H1 (cell line): ENCODE measurements at regions not wholly inside any gene's neighbourhood (a gene's known extent, or its start where the extent isn't known, plus 50 kb on each side); places are given as distances from the start of the nearest gene placed in this dataset.

Source experiments
- CBX8 ChIP-seq: fragments of 300-800, 300-1000 bp; sonication (generic); IDR thresholded peaks from 2 replicates; pipeline ENCODE4 v1.7.1; 2016; ENCODE audit warnings: low read depth, low read length, borderline replicate concordance
- TF ChIP-seq, protein P1 (sequence below): IDR thresholded peaks from 2 replicates; pipeline ENCODE4 v1.6.1; 2011; ENCODE audit warnings: low read length, improper control_type of control experiment

DNA sequence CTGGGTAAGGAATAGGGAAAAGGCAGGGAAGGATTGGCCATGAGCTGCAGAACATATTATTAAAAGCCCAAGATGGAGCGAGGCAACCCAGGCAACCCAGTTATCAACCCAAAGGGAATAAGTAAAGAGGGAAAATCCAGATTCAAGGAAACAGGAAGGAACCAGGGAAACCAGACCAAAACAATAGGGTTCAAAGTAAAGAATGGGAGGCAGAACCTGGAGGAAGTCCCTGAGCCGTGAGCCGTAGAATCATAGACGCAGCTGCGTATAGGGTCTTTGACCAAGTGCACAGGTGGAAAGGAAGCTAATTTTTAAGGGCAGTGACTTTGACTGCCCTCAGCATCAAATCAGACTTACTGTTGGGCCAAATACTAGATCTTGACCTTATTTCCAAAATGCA is 98.5 kb upstream of the SRD5A3 start (continued):
- TF ChIP-seq CBX8 = no peak
- TF ChIP-seq, protein P1, sequence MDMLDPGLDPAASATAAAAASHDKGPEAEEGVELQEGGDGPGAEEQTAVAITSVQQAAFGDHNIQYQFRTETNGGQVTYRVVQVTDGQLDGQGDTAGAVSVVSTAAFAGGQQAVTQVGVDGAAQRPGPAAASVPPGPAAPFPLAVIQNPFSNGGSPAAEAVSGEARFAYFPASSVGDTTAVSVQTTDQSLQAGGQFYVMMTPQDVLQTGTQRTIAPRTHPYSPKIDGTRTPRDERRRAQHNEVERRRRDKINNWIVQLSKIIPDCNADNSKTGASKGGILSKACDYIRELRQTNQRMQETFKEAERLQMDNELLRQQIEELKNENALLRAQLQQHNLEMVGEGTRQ = no peak
